ENCODE measurements at regions not wholly inside any gene's neighbourhood (a gene's known extent, or its start where the extent isn't known, plus 50 kb on each side); places are given as distances from the start of the nearest gene placed in this dataset.
"Not testable (repeated sequence)": the region's sequence is repeated elsewhere in the genome, so short reads cannot be mapped to it uniquely, and the experiment has no call there.

- no peak for DNase-seq
These were observed 127.1 kb upstream of the TMEM164 start for GRCh38 chrX:109875831-109876230.

GRCh38 chrX:109878236-109878635 is 124.7 kb upstream of the TMEM164 start:
- POLR2A ChIA-PET = no interaction called here
- Mint-ChIP-seq H3K27me3 (peaks cover 10% of the 10 kb centered on the region), H3K4me3 (no peak overlapping the region), H3K9me3 (no peaks in the 10 kb centered on the region), H3K27ac (no peak overlapping the region), H3K4me1 (no peaks in the 10 kb centered on the region), H3K36me3 (no peaks in the 10 kb centered on the region)
- ATAC-seq (ENCODE audit: low read depth) (no peak), DNase-seq (no peak)

More at GRCh38 chrX:109875831-109876230, 127.1 kb upstream of the TMEM164 start:
- H3K9me3 Mint-ChIP-seq = no peaks in the 10 kb centered on the region
- POLR2A ChIA-PET = no interaction called here
- H3K27me3 Mint-ChIP-seq = peaks cover 9% of the 10 kb centered on the region
- H3K4me3 Mint-ChIP-seq = no peak overlapping the region
- H3K36me3 Mint-ChIP-seq = no peaks in the 10 kb centered on the region
- no peaks in the 10 kb centered on the region for H3K4me1 Mint-ChIP-seq
- no peak for ATAC-seq (ENCODE audit: low read depth)
- H3K27ac Mint-ChIP-seq = no peak overlapping the region

GRCh38 chrX:109879991-109880390 is 122.9 kb upstream of the TMEM164 start:
- Mint-ChIP-seq H3K27me3 (peaks cover 10% of the 10 kb centered on the region), H3K4me3 (no peak overlapping the region), H3K36me3 (no peaks in the 10 kb centered on the region), H3K9me3 (no peaks in the 10 kb centered on the region), H3K4me1 (no peaks in the 10 kb centered on the region), H3K27ac (no peak overlapping the region)
- DNase-seq = no peak
- POLR2A ChIA-PET = no interaction called here
- no peak for ATAC-seq (ENCODE audit: low read depth)

- Mint-ChIP-seq H3K27ac (no peak overlapping the region), H3K9me3 (no peaks in the 10 kb centered on the region), H3K4me1 (no peaks in the 10 kb centered on the region), H3K4me3 (no peak overlapping the region), H3K36me3 (no peaks in the 10 kb centered on the region), H3K27me3 (peaks cover 10% of the 10 kb centered on the region)
- DNase-seq = no peak
- ATAC-seq (ENCODE audit: low read depth) = no peak
- POLR2A ChIA-PET = no interaction called here
These were observed 122.3 kb upstream of the TMEM164 start for GRCh38 chrX:109880629-109881028.

- Mint-ChIP-seq H3K4me1 (no peaks in the 10 kb centered on the region), H3K27me3 (peaks cover 3% of the 10 kb centered on the region), H3K27ac (no peak overlapping the region), H3K4me3 (no peak overlapping the region), H3K36me3 (no peaks in the 10 kb centered on the region), H3K9me3 (no peaks in the 10 kb centered on the region)
- ATAC-seq (ENCODE audit: low read depth) (no peak), DNase-seq (no peak)
- POLR2A ChIA-PET = interaction anchor here (0.6 kb wide), 1 partner anchor 102 kb away, joined by 3 read pairs; no protein-coding TSS in a partner anchor
These were observed 116.7 kb upstream of the TMEM164 start for GRCh38 chrX:109886122-109886761.

GRCh38 chrX:109889289-109890006 is 113.5 kb upstream of the TMEM164 start:
- no peak overlapping the region for H3K4me3 Mint-ChIP-seq
- POLR2A ChIA-PET = no interaction called here
- H3K27ac Mint-ChIP-seq = no peak overlapping the region

GRCh38 chrX:109890300-109890699 is 112.6 kb upstream of the TMEM164 start:
- H3K4me3 Mint-ChIP-seq = no peak overlapping the region
- H3K4me1 Mint-ChIP-seq = no peaks in the 10 kb centered on the region
- no peaks in the 10 kb centered on the region for H3K36me3 Mint-ChIP-seq
- H3K27ac Mint-ChIP-seq = no peak overlapping the region
- POLR2A ChIA-PET = no interaction called here
- ATAC-seq (ENCODE audit: low read depth) (no peak), DNase-seq (no peak)
- no peaks in the 10 kb centered on the region for H3K9me3 Mint-ChIP-seq
- peaks cover 2% of the 10 kb centered on the region for H3K27me3 Mint-ChIP-seq

More at GRCh38 chrX:109889289-109890006, 113.5 kb upstream of the TMEM164 start:
- ATAC-seq (ENCODE audit: low read depth) (no peak), DNase-seq (no peak)
- H3K36me3 Mint-ChIP-seq = no peaks in the 10 kb centered on the region
- H3K27me3 Mint-ChIP-seq = peaks cover 2% of the 10 kb centered on the region
- H3K4me1 Mint-ChIP-seq = no peaks in the 10 kb centered on the region
- no peaks in the 10 kb centered on the region for H3K9me3 Mint-ChIP-seq

- Mint-ChIP-seq H3K36me3 (no peaks in the 10 kb centered on the region), H3K4me1 (no peaks in the 10 kb centered on the region)
These were observed 111.9 kb upstream of the TMEM164 start for GRCh38 chrX:109890910-109891502.

GRCh38 chrX:109896024-109896423 is 106.9 kb upstream of the TMEM164 start:
- not testable (repeated sequence) for H3K4me1 Mint-ChIP-seq, H3K36me3 Mint-ChIP-seq, H3K27me3 Mint-ChIP-seq

More at GRCh38 chrX:109890910-109891502, 111.9 kb upstream of the TMEM164 start:
- no peak overlapping the region for H3K4me3 Mint-ChIP-seq
- POLR2A ChIA-PET = no interaction called here
- no peak overlapping the region for H3K27ac Mint-ChIP-seq
- H3K27me3 Mint-ChIP-seq = peaks cover 2% of the 10 kb centered on the region
- ATAC-seq (ENCODE audit: low read depth) = no peak
- H3K9me3 Mint-ChIP-seq = no peaks in the 10 kb centered on the region
- peak; percentile 36 for DNase-seq

GRCh38 chrX:109902665-109903064 is 100.2 kb upstream of the TMEM164 start:
- no peak overlapping the region for H3K27ac Mint-ChIP-seq
- H3K4me3 Mint-ChIP-seq = no peak overlapping the region
- H3K4me1 Mint-ChIP-seq = peaks cover 5% of the 10 kb centered on the region
- no peaks in the 10 kb centered on the region for H3K36me3 Mint-ChIP-seq
- POLR2A ChIA-PET = no interaction called here
- no peak for ATAC-seq (ENCODE audit: low read depth)
- no peak for DNase-seq
- H3K27me3 Mint-ChIP-seq = peaks cover 7% of the 10 kb centered on the region
- no peaks in the 10 kb centered on the region for H3K9me3 Mint-ChIP-seq

More at GRCh38 chrX:109896024-109896423, 106.9 kb upstream of the TMEM164 start:
- H3K27ac Mint-ChIP-seq; DNase-seq; H3K9me3 Mint-ChIP-seq; POLR2A ChIA-PET; H3K4me3 Mint-ChIP-seq; ATAC-seq (ENCODE audit: low read depth): not testable (repeated sequence)

GRCh38 chrX:109911046-109911445 is 91.9 kb upstream of the TMEM164 start:
- no peaks in the 10 kb centered on the region for H3K4me1 Mint-ChIP-seq
- ATAC-seq (ENCODE audit: low read depth) (no peak), DNase-seq (no peak)
- POLR2A ChIA-PET = no interaction called here
- no peaks in the 10 kb centered on the region for H3K36me3 Mint-ChIP-seq
- no peak overlapping the region for H3K27ac Mint-ChIP-seq
- no peaks in the 10 kb centered on the region for H3K9me3 Mint-ChIP-seq
- no peak overlapping the region for H3K4me3 Mint-ChIP-seq
- H3K27me3 Mint-ChIP-seq = no peaks in the 10 kb centered on the region

GRCh38 chrX:109912993-109913392 is 89.9 kb upstream of the TMEM164 start:
- H3K27ac Mint-ChIP-seq; H3K36me3 Mint-ChIP-seq; ATAC-seq (ENCODE audit: low read depth); DNase-seq; H3K27me3 Mint-ChIP-seq; POLR2A ChIA-PET; H3K4me3 Mint-ChIP-seq; H3K4me1 Mint-ChIP-seq; H3K9me3 Mint-ChIP-seq: not testable (repeated sequence)

- ATAC-seq (ENCODE audit: low read depth) = no peak
- no peak for DNase-seq
- no peak overlapping the region for H3K4me3 Mint-ChIP-seq
- H3K27ac Mint-ChIP-seq = no peak overlapping the region
- no peaks in the 10 kb centered on the region for H3K4me1 Mint-ChIP-seq
- POLR2A ChIA-PET = no interaction called here
- H3K9me3 Mint-ChIP-seq = no peaks in the 10 kb centered on the region
- no peaks in the 10 kb centered on the region for H3K36me3 Mint-ChIP-seq
- no peaks in the 10 kb centered on the region for H3K27me3 Mint-ChIP-seq
These were observed 88.6 kb upstream of the TMEM164 start for GRCh38 chrX:109914114-109914849.

Measured in activated naive CD8-positive, alpha-beta T cell treated with anti-CD3 and anti-CD28 coated beads, Interleukin-2, amount 10 ng/mL, durations not matched to agents 7 days and 5 days (primary cell).